ENCODE measurements at regions not wholly inside any gene's neighbourhood (a gene's known extent, or its start where the extent isn't known, plus 50 kb on each side); places are given as distances from the start of the nearest gene placed in this dataset.

DNA sequence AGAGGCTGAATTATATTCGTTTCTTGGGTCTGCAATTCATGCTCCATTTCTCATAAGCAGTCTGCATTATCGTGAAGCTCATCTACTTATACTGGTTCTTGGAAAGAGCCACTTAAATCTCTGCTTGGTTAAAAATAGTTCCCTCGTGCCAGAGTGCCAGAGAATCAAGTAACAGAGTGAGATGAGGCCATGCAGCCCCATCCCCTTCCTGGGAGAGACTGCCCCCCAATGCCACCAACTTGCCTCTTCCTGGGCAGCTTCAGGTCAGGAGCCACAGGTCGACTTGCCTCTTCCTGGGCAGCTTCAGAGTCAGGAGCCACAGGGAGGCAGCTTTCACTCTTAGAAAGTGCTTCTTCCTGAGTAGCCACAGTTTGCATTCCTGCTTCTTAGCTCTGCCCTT is 223.9 kb upstream of the ZBED5 start:
- TF ChIP-seq, protein P1, sequence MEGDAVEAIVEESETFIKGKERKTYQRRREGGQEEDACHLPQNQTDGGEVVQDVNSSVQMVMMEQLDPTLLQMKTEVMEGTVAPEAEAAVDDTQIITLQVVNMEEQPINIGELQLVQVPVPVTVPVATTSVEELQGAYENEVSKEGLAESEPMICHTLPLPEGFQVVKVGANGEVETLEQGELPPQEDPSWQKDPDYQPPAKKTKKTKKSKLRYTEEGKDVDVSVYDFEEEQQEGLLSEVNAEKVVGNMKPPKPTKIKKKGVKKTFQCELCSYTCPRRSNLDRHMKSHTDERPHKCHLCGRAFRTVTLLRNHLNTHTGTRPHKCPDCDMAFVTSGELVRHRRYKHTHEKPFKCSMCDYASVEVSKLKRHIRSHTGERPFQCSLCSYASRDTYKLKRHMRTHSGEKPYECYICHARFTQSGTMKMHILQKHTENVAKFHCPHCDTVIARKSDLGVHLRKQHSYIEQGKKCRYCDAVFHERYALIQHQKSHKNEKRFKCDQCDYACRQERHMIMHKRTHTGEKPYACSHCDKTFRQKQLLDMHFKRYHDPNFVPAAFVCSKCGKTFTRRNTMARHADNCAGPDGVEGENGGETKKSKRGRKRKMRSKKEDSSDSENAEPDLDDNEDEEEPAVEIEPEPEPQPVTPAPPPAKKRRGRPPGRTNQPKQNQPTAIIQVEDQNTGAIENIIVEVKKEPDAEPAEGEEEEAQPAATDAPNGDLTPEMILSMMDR (conservative IDR thresholded peaks at IDR 0.05): no peak
- no peak for TF ChIP-seq ZFX (IDR thresholded peaks at IDR 0.05)
